ENCODE measurements at regions not wholly inside any gene's neighbourhood (a gene's known extent, or its start where the extent isn't known, plus 50 kb on each side); places are given as distances from the start of the nearest gene placed in this dataset.

GRCh38 chr12:75622492-75622891 is 111.1 kb upstream of the KRR1 start:
- TF ChIP-seq EZH2 (IDR thresholded peaks at IDR 0.05; ENCODE audit: low read length, unreplicated experiment) = no peak
- TF ChIP-seq CTCF (conservative IDR thresholded peaks at IDR 0.05; ENCODE audit: low read depth, low read length) = no peak

Measured in PC-3 (cell line).